HL-60 (cell line): ENCODE measurements at regions not wholly inside any gene's neighbourhood (a gene's known extent, or its start where the extent isn't known, plus 50 kb on each side); places are given as distances from the start of the nearest gene placed in this dataset.

Experiments
- DNase-seq, 2 experiments: peaks; one replicate each; pipeline ENCODE4 v3.0.0-alpha.2; 2010 to 2020; ENCODE audit warnings: low read depth in 1 of 2, low spot score in 1 of 2
- H3K27ac ChIP-seq: fragments of 250-450 bp; sonication (Bioruptor Pico); replicated peaks from 2 replicates; pipeline ENCODE4 v1.5.1; 2020; ENCODE audit warnings: mild to moderate bottlenecking, moderate library complexity
- H3K27me3 ChIP-seq: fragments of 250-450 bp; sonication (Bioruptor Pico); 2 replicates; pipeline ENCODE4 v1.5.1; 2021; ENCODE audit warnings: mild to moderate bottlenecking, moderate library complexity; ENCODE audit not compliant: insufficient read depth, poor library complexity, severe bottlenecking
- H3K4me3 ChIP-seq: replicated peaks from 2 replicates; pipeline ENCODE4 v1.5.1; 2011; ENCODE audit warnings: mild to moderate bottlenecking, control low read depth, low read length; ENCODE audit not compliant: insufficient read depth
- GABPA ChIP-seq: IDR thresholded peaks from 2 replicates; pipeline ENCODE4 v1.6.1; 2012; ENCODE audit warnings: low read depth
- POLR2AphosphoS5 ChIP-seq: IDR thresholded peaks from 2 replicates; pipeline ENCODE4 v1.6.1; 2012; ENCODE audit warnings: low read depth
- SPI1 ChIP-seq: IDR thresholded peaks from 2 replicates; pipeline ENCODE4 v1.6.1; 2012; ENCODE audit warnings: low read depth, mild to moderate bottlenecking, borderline replicate concordance
- TF ChIP-seq, protein P1 (sequence below): IDR thresholded peaks from 2 replicates; pipeline ENCODE4 v1.6.1; 2012; ENCODE audit warnings: low read depth; ENCODE audit not compliant: insufficient replicate concordance
- TF ChIP-seq, protein P2 (sequence below): IDR thresholded peaks from one replicate; pipeline ENCODE4 v1.5.1; 2011; ENCODE audit warnings: low read length, control low read depth, inconsistent platforms; ENCODE audit not compliant: insufficient read depth

DNA sequence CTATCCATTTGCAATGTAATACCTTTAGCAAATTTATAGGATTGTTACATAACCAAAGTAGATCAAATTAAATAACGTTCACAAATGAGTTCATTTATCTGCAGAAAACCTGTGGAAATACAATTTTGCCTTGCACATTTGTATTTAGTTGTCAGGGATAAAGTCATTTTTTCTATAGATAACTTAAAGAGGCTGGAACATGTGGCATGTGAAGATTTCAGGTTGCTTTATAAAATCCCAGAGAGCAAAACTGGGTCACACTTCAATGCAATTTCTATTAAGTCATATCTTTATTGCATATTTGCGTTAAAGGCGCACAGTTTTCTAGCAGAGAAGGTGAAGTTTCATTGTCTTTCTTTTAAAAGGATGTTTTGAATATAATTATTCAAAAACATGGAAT is 342.4 kb downstream of the USP25 start:
- Histone ChIP-seq H3K4me3 (no peak overlapping the region), H3K27ac (no peak overlapping the region), H3K27me3 (no peaks in the 10 kb centered on the region)
- DNase-seq, result no peak
- TF ChIP-seq, protein P1, sequence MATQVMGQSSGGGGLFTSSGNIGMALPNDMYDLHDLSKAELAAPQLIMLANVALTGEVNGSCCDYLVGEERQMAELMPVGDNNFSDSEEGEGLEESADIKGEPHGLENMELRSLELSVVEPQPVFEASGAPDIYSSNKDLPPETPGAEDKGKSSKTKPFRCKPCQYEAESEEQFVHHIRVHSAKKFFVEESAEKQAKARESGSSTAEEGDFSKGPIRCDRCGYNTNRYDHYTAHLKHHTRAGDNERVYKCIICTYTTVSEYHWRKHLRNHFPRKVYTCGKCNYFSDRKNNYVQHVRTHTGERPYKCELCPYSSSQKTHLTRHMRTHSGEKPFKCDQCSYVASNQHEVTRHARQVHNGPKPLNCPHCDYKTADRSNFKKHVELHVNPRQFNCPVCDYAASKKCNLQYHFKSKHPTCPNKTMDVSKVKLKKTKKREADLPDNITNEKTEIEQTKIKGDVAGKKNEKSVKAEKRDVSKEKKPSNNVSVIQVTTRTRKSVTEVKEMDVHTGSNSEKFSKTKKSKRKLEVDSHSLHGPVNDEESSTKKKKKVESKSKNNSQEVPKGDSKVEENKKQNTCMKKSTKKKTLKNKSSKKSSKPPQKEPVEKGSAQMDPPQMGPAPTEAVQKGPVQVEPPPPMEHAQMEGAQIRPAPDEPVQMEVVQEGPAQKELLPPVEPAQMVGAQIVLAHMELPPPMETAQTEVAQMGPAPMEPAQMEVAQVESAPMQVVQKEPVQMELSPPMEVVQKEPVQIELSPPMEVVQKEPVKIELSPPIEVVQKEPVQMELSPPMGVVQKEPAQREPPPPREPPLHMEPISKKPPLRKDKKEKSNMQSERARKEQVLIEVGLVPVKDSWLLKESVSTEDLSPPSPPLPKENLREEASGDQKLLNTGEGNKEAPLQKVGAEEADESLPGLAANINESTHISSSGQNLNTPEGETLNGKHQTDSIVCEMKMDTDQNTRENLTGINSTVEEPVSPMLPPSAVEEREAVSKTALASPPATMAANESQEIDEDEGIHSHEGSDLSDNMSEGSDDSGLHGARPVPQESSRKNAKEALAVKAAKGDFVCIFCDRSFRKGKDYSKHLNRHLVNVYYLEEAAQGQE, result no peak
- TF ChIP-seq GABPA (no peak), POLR2AphosphoS5 (no peak), SPI1 (no peak)
- TF ChIP-seq, protein P2, sequence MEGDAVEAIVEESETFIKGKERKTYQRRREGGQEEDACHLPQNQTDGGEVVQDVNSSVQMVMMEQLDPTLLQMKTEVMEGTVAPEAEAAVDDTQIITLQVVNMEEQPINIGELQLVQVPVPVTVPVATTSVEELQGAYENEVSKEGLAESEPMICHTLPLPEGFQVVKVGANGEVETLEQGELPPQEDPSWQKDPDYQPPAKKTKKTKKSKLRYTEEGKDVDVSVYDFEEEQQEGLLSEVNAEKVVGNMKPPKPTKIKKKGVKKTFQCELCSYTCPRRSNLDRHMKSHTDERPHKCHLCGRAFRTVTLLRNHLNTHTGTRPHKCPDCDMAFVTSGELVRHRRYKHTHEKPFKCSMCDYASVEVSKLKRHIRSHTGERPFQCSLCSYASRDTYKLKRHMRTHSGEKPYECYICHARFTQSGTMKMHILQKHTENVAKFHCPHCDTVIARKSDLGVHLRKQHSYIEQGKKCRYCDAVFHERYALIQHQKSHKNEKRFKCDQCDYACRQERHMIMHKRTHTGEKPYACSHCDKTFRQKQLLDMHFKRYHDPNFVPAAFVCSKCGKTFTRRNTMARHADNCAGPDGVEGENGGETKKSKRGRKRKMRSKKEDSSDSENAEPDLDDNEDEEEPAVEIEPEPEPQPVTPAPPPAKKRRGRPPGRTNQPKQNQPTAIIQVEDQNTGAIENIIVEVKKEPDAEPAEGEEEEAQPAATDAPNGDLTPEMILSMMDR, result no peak

DNA sequence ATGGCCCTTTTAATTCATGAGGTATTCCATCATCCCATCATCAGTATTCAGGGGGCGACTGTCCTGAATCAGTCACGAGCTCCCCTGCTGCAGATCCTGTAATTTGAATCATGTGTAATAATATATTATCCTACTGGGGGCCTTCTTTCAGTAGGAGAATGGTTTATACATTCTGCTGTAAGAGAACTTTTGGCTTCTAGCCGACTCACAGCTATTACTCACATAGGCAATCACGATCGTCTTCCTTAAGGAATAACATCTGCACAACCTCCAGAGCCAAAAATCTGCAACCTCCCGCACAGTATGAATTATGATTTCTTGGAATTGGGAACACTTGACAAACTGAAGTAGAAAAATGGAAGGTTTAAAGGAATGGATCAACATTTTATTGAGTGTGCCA is 343.0 kb downstream of the USP25 start:
- no peak for TF ChIP-seq SPI1
- no peak for TF ChIP-seq GABPA
- TF ChIP-seq POLR2AphosphoS5, result no peak
- TF ChIP-seq, protein P2, result no peak
- TF ChIP-seq, protein P1, result no peak
- Histone ChIP-seq H3K27ac (no peak overlapping the region), H3K4me3 (no peak overlapping the region), H3K27me3 (no peaks in the 10 kb centered on the region)
- no peak for DNase-seq

DNA sequence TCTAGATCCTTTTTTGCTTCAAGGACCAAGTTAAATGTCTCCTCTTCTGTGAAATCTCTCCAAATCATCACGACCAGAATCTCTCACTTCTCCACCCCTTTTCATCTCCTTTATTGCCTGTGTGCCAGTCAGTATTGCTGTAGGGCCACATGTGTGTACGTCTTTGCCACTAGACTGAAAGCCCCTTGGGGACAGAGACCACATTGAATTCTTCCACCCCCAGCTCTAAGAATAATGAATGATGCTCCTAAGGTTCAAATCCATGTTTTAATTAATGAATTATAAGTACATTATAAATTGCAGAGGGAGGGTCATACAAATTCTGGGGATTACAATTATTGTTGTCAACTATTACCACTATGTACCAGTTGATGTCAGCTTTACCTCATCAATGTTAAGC is 343.8 kb downstream of the USP25 start:
- DNase-seq, result no peak
- Histone ChIP-seq H3K4me3 (no peak overlapping the region), H3K27ac (no peak overlapping the region), H3K27me3 (no peaks in the 10 kb centered on the region)
- TF ChIP-seq SPI1 (no peak), POLR2AphosphoS5 (no peak), GABPA (no peak)
- TF ChIP-seq, protein P2, result no peak
- TF ChIP-seq, protein P1, result no peak
